ENCODE measurements at regions not wholly inside any gene's neighbourhood (a gene's known extent, or its start where the extent isn't known, plus 50 kb on each side); places are given as distances from the start of the nearest gene placed in this dataset.

DNA sequence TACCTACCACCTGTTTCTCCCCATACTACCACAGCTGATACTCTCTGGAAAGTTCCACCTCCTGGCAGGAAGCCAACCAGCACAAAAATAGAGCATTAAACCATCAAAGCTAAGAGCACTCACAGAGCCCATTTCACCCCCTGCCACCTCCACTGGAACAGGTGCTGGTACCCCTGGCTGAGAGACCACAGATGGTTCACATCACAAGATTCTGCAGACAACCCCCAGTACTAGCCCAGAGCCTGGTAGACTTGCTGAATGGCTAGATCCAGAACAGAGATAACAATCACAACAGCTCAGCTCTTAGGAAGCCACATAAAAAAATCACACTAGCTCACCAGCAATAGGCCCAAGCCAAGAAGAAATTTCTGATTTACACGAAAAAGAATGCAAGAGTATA lies 855.2 kb downstream of the FSCB start:
- TF ChIP-seq, protein P1, sequence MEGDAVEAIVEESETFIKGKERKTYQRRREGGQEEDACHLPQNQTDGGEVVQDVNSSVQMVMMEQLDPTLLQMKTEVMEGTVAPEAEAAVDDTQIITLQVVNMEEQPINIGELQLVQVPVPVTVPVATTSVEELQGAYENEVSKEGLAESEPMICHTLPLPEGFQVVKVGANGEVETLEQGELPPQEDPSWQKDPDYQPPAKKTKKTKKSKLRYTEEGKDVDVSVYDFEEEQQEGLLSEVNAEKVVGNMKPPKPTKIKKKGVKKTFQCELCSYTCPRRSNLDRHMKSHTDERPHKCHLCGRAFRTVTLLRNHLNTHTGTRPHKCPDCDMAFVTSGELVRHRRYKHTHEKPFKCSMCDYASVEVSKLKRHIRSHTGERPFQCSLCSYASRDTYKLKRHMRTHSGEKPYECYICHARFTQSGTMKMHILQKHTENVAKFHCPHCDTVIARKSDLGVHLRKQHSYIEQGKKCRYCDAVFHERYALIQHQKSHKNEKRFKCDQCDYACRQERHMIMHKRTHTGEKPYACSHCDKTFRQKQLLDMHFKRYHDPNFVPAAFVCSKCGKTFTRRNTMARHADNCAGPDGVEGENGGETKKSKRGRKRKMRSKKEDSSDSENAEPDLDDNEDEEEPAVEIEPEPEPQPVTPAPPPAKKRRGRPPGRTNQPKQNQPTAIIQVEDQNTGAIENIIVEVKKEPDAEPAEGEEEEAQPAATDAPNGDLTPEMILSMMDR (conservative IDR thresholded peaks at IDR 0.05 in 1 of 2, IDR thresholded peaks at IDR 0.05 in 1 of 2; ENCODE audit: low read depth in 1 of 2, low read length in 2 of 2): no peak
- no peak for TF ChIP-seq EZH2 (IDR thresholded peaks at IDR 0.05; ENCODE audit: low read length, missing control alignments)
